MM.1S (cell line): ENCODE measurements at regions not wholly inside any gene's neighbourhood (a gene's known extent, or its start where the extent isn't known, plus 50 kb on each side); places are given as distances from the start of the nearest gene placed in this dataset.
A peak's percentile ranks its signal among the peaks of the same experiment; 100 is the strongest.

ENCODE experiments used
- DNase-seq: peaks from one replicate; pipeline ENCODE4 v3.0.0-alpha.2; 2015
- H2AFZ ChIP-seq: fragments of 300-600 bp; sonication (generic); 2 replicates; pipeline ENCODE4 v1.6.0; 2016; ENCODE audit warnings: antibody characterized with exemption, low read length
- H3F3A ChIP-seq: fragments of 300-600 bp; sonication (generic); 2 replicates; pipeline ENCODE4 v1.6.1; 2016; ENCODE audit warnings: mild to moderate bottlenecking, antibody characterized with exemption, low read length, moderate library complexity, mixed read lengths; ENCODE audit not compliant: insufficient read depth
- H3K27ac ChIP-seq: fragments of 300-600 bp; sonication (generic); 2 replicates; pipeline ENCODE4 v1.5.1; 2016; ENCODE audit warnings: mild to moderate bottlenecking, low read length
- H3K27me3 ChIP-seq: fragments of 300-600 bp; sonication (generic); replicated peaks from 2 replicates; pipeline ENCODE4 v1.6.0; 2016; ENCODE audit warnings: low read length; ENCODE audit not compliant: insufficient read depth
- H3K36me3 ChIP-seq: fragments of 300-600 bp; sonication (generic); replicated peaks from 2 replicates; pipeline ENCODE4 v1.6.1; 2016; ENCODE audit warnings: mild to moderate bottlenecking, low read length, mixed read lengths; ENCODE audit not compliant: insufficient read depth
- H3K4me1 ChIP-seq: fragments of 300-600 bp; sonication (generic); 2 replicates; pipeline ENCODE4 v1.6.1; 2016; ENCODE audit warnings: low read length, mixed read lengths
- H3K4me2 ChIP-seq: fragments of 300-600 bp; sonication (generic); 2 replicates; pipeline ENCODE4 v1.6.0; 2016; ENCODE audit warnings: low read depth, low read length
- H3K4me3 ChIP-seq: fragments of 300-600 bp; sonication (generic); 2 replicates; pipeline ENCODE4 v1.5.1; 2016; ENCODE audit warnings: low read length, mixed read lengths
- H3K79me2 ChIP-seq: fragments of 300-600 bp; sonication (generic); 2 replicates; pipeline ENCODE4 v1.6.1; 2016; ENCODE audit warnings: mixed run types, low read length, mixed read lengths
- H3K9ac ChIP-seq: fragments of 300-600 bp; sonication (generic); 2 replicates; pipeline ENCODE4 v1.6.1; 2016; ENCODE audit warnings: low read length, mixed read lengths
- H3K9me2 ChIP-seq: fragments of 300-600 bp; sonication (generic); replicated peaks from 2 replicates; pipeline ENCODE4 v1.6.1; 2016; ENCODE audit warnings: mild to moderate bottlenecking, low read length, mixed read lengths; ENCODE audit not compliant: insufficient read depth
- H3K9me3 ChIP-seq: fragments of 300-600 bp; sonication (generic); replicated peaks from 2 replicates; pipeline ENCODE4 v1.6.1; 2016; ENCODE audit warnings: mild to moderate bottlenecking, low read length, mixed read lengths; ENCODE audit not compliant: insufficient read depth
- H4K20me1 ChIP-seq: fragments of 300-600 bp; sonication (generic); 2 replicates; pipeline ENCODE4 v1.6.1; 2016; ENCODE audit warnings: mild to moderate bottlenecking, low read length, moderate library complexity, mixed read lengths; ENCODE audit not compliant: insufficient read depth
- EZH2 ChIP-seq: fragments of 300-600 bp; sonication (generic); optimal IDR thresholded peaks from 2 replicates; pipeline ENCODE3; 2017; ENCODE audit warnings: low read depth, mild to moderate bottlenecking, antibody characterized with exemption, low read length, mixed read lengths
- EZH2phosphoT487 ChIP-seq: fragments of 300-600 bp; sonication (generic); IDR thresholded peaks from 2 replicates; pipeline ENCODE4 v1.6.1; 2018; ENCODE audit warnings: antibody characterized with exemption, low read length
- TF ChIP-seq, protein P1 (sequence below): fragments of 300-600 bp; sonication (generic); IDR thresholded peaks from 2 replicates; pipeline ENCODE4 v1.5.1; 2016; ENCODE audit warnings: antibody characterized with exemption, low read length, mixed read lengths

DNA sequence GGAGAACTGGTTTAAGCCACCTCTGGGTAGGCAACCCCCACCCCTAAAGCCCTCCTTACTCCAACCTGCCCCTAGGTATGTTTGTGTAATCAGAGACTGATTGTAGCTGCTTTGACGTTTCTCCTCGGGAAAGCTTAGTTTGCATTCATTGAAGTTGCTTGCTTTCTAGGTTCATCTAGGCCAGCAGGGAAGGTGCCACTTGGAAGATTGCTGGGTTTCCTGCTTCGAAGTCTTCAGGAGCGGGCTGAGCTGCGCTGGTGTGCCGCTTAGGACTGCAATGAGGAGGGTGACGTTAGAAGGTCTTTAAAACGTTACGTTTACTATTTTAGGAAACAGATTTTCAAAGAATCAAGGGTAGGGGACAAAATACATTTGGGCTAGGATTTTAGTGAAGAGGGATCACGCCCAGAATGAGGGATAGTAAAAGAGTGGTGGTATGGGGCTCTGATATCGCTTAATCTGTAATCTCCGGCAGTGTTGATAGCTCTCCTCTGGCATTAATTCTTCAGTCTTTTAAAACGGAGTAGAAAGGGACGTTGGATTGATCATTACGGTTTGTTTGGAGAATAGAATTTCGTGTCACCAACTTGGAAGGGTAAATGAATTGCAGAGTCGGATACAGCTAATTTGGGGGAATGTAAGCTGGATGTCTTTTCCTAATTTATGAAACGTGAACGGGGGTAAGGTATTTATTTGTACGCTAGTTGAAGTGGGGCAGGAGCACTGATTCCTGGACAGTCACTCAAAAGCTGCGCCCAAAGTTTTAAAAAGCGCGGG, 92.6 kb upstream of the PRDM1 start:
- DNase-seq, result peak; percentile 43
- H3K4me3 ChIP-seq, result peak overlapping the region; percentile 94
- H3F3A ChIP-seq, result peaks cover 21% of the 10 kb centered on the region
- peaks cover 2% of the 10 kb centered on the region; the same call in 1 of the 2 replicates for H3K4me1 ChIP-seq
- H3K79me2 ChIP-seq, result peaks cover 72% of the 10 kb centered on the region
- peaks cover 38% of the 10 kb centered on the region for H3K27me3 ChIP-seq
- peak overlapping the region; percentile 95 for H3K9ac ChIP-seq
- peak overlapping the region; percentile 68; the same call in 1 of the 2 replicates for H2AFZ ChIP-seq
- TF ChIP-seq, protein P1, sequence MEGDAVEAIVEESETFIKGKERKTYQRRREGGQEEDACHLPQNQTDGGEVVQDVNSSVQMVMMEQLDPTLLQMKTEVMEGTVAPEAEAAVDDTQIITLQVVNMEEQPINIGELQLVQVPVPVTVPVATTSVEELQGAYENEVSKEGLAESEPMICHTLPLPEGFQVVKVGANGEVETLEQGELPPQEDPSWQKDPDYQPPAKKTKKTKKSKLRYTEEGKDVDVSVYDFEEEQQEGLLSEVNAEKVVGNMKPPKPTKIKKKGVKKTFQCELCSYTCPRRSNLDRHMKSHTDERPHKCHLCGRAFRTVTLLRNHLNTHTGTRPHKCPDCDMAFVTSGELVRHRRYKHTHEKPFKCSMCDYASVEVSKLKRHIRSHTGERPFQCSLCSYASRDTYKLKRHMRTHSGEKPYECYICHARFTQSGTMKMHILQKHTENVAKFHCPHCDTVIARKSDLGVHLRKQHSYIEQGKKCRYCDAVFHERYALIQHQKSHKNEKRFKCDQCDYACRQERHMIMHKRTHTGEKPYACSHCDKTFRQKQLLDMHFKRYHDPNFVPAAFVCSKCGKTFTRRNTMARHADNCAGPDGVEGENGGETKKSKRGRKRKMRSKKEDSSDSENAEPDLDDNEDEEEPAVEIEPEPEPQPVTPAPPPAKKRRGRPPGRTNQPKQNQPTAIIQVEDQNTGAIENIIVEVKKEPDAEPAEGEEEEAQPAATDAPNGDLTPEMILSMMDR, result no peak
- TF ChIP-seq EZH2 (no peak), EZH2phosphoT487 (no peak)
- no peaks in the 10 kb centered on the region for H3K9me3 ChIP-seq
- no peaks in the 10 kb centered on the region for H4K20me1 ChIP-seq
- peak overlapping the region; percentile 88 for H3K27ac ChIP-seq
- no peaks in the 10 kb centered on the region for H3K36me3 ChIP-seq
- H3K9me2 ChIP-seq, result no peaks in the 10 kb centered on the region
- peak overlapping the region; percentile 91 for H3K4me2 ChIP-seq

DNA sequence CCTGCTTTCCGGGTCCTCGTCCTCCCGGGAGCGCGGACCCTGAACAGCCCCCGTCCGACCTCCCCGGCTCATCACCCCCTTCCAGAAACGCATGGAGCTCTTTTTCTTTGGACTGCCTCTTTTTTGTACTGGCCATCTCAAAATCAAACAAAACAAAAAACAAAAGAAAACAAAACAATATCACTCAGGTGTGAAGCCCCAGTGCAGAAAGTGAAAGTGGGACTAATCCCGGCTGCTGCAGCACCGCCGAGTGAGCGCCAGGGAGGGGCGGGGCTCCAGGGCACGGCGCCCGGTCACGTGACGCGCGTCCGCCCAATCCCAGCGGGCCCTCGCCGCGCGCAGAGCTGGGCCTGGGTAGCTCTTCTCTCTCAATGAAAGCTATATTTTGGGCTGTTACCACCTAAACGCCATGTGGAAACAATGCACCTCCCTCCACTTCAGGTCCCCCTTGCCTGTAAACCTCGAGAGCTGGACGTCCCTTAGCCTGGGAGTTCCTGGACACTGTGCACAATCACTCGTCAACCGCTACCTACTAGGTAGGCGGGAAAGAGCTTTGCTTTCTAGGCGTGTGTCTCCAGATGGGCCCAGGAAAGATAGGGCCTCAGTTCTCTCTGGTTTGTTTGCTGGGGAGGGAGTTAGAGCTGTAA, 93.7 kb upstream of the PRDM1 start:
- TF ChIP-seq EZH2, result no peak
- TF ChIP-seq, protein P1, result no peak
- no peak for TF ChIP-seq EZH2phosphoT487
- Histone ChIP-seq H3K27me3 (peaks cover 38% of the 10 kb centered on the region), H3K27ac (peak overlapping the region; percentile 88), H4K20me1 (no peaks in the 10 kb centered on the region), H3K4me1 (peaks cover 2% of the 10 kb centered on the region; the same call in 1 of the 2 replicates), H3K36me3 (no peaks in the 10 kb centered on the region), H3K4me3 (peak overlapping the region; percentile 94), H3K4me2 (peak overlapping the region; percentile 91), H3K79me2 (peaks cover 61% of the 10 kb centered on the region), H3K9me3 (no peaks in the 10 kb centered on the region), H3K9ac (peak overlapping the region; percentile 95), H3K9me2 (no peaks in the 10 kb centered on the region), H2AFZ (peak overlapping the region; percentile 87), H3F3A (peaks cover 19% of the 10 kb centered on the region)
- peak; percentile 93 for DNase-seq

DNA sequence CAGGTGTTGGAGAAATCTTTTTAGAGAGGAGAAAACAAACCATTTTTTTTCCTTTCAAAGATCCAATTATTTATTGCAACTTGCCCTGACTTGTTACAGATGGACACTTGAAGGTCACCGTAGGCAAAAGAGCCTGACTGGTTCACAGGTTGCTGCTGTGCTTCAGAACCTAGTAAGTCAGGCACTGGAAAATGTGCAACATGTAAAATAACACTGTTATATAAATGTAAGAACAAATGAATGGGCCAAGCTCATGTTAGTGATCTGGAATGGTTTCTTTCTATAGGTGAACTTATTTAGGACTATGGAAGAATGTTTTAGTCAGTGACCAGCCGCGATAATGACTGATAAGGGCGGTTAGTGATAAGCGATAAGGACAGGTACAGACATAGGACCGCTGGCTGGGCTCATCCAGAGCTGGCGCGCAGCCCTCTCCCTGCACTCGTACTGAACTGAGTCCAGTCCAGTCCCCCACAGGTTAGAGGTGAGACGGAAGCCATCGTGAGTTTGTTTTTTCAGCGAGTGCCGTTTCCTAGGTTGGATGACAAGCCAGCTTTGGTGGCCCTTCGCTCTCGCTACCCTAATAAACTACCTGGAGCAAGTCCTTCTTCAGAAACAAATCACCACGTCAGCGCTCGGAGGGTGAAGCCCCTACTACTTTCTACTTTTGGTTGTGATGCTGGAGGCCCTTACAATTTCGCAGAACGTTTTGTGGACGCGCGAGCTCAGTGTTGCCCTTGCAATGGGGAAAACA, 94.4 kb upstream of the PRDM1 start:
- Histone ChIP-seq H3K79me2 (peaks cover 54% of the 10 kb centered on the region), H3K4me1 (peaks cover 2% of the 10 kb centered on the region; the same call in 1 of the 2 replicates), H2AFZ (peak overlapping the region; percentile 87), H3K27ac (peak overlapping the region; percentile 88; the same call in 1 of the 2 replicates), H3K4me3 (peak overlapping the region; percentile 94), H3K36me3 (no peaks in the 10 kb centered on the region), H3K27me3 (peaks cover 38% of the 10 kb centered on the region), H3K9ac (peak overlapping the region; percentile 57), H3K9me2 (no peaks in the 10 kb centered on the region), H4K20me1 (no peaks in the 10 kb centered on the region), H3K4me2 (peak overlapping the region; percentile 91), H3K9me3 (no peaks in the 10 kb centered on the region), H3F3A (peaks cover 19% of the 10 kb centered on the region)
- TF ChIP-seq EZH2phosphoT487 (no peak), EZH2 (no peak)
- TF ChIP-seq, protein P1, result no peak
- peak; percentile 36 for DNase-seq
